EL (cell line): ENCODE measurements at regions not wholly inside any gene's neighbourhood (a gene's known extent, or its start where the extent isn't known, plus 50 kb on each side); places are given as distances from the start of the nearest gene placed in this dataset.
"Not testable (repeated sequence)": the region's sequence is repeated elsewhere in the genome, so short reads cannot be mapped to it uniquely, and the experiment has no call there.

Experiments
- DNase-seq: peaks from one replicate; pipeline ENCODE4 v3.0.0-alpha.2; 2016

- DNase-seq: no peak
Measured at GRCh38 chr14:53651096-53651740, 305.4 kb downstream of the BMP4 start.

- no peak for DNase-seq
Measured at GRCh38 chr14:53646925-53647324, 309.7 kb downstream of the BMP4 start.

GRCh38 chr14:53640695-53641094, 315.9 kb downstream of the BMP4 start:
- peak; percentile 89 for DNase-seq

- peak; percentile 61 for DNase-seq
Measured at GRCh38 chr14:53638966-53639365, 317.7 kb downstream of the BMP4 start.

GRCh38 chr14:53634793-53635192, 321.8 kb downstream of the BMP4 start:
- DNase-seq: no peak

GRCh38 chr14:53630336-53630735, 326.3 kb downstream of the BMP4 start:
- DNase-seq: no peak

- DNase-seq: no peak
Measured at GRCh38 chr14:53628732-53629430, 327.7 kb downstream of the BMP4 start.

- DNase-seq: no peak
Measured at GRCh38 chr14:53628261-53628660, 328.4 kb downstream of the BMP4 start.

- DNase-seq: no peak
Measured at GRCh38 chr14:53626761-53627160, 329.9 kb downstream of the BMP4 start.

GRCh38 chr14:53622447-53622846, 334.2 kb downstream of the BMP4 start:
- no peak for DNase-seq

GRCh38 chr14:53621921-53622320, 334.7 kb downstream of the BMP4 start:
- DNase-seq: no peak

GRCh38 chr14:53621433-53621832, 335.2 kb downstream of the BMP4 start:
- DNase-seq: no peak

GRCh38 chr14:53620890-53621289, 335.7 kb downstream of the BMP4 start:
- DNase-seq: no peak

GRCh38 chr14:53620317-53620716, 336.3 kb downstream of the BMP4 start:
- peak; percentile 64 for DNase-seq

GRCh38 chr14:53619691-53620231, 336.9 kb downstream of the BMP4 start:
- peak; percentile 77 for DNase-seq

- not testable (repeated sequence) for DNase-seq
Measured at GRCh38 chr14:53616536-53616935, 340.1 kb downstream of the BMP4 start.

- no peak for DNase-seq
Measured at GRCh38 chr14:53615252-53615651, 341.4 kb downstream of the BMP4 start.

GRCh38 chr14:53613404-53614253, 343.0 kb downstream of the BMP4 start:
- DNase-seq: peak; percentile 45

GRCh38 chr14:53610947-53611346, 345.7 kb downstream of the BMP4 start:
- no peak for DNase-seq

GRCh38 chr14:53609009-53609408, 347.6 kb downstream of the BMP4 start:
- no peak for DNase-seq

GRCh38 chr14:53608369-53608768, 348.3 kb downstream of the BMP4 start:
- DNase-seq: peak; percentile 29

- DNase-seq: no peak
Measured at GRCh38 chr14:53606203-53606602, 350.4 kb downstream of the BMP4 start.

GRCh38 chr14:53605562-53605961, 351.1 kb downstream of the BMP4 start:
- DNase-seq: no peak
